HEK293 (cell line): ENCODE measurements at regions not wholly inside any gene's neighbourhood (a gene's known extent, or its start where the extent isn't known, plus 50 kb on each side); places are given as distances from the start of the nearest gene placed in this dataset.

ENCODE experiments used
- RBAK ChIP-seq: fragments of 450-650 bp; formaldehyde crosslinking; IDR thresholded peaks from 2 replicates; pipeline ENCODE4 v1.5.1; 2016; ENCODE audit warnings: missing biosample characterization, missing genetic modification characterization
- SALL2 ChIP-seq: fragments of 450-650 bp; formaldehyde crosslinking; IDR thresholded peaks from 2 replicates; pipeline ENCODE4 v1.5.0; 2017; ENCODE audit warnings: missing biosample characterization, mild to moderate bottlenecking, missing genetic modification characterization, borderline replicate concordance
- ZNF157 ChIP-seq: fragments of 450-650 bp; formaldehyde crosslinking; IDR thresholded peaks from 2 replicates; pipeline ENCODE4 v1.5.1; 2016; ENCODE audit warnings: missing biosample characterization, missing genetic modification characterization
- ZNF23 ChIP-seq: fragments of 450-650 bp; formaldehyde crosslinking; IDR thresholded peaks from 2 replicates; pipeline ENCODE4 v1.5.1; 2016; ENCODE audit warnings: missing biosample characterization, missing genetic modification characterization, borderline replicate concordance
- ZNF423 ChIP-seq: fragments of 450-650 bp; formaldehyde crosslinking; IDR thresholded peaks from 2 replicates; pipeline ENCODE4 v1.5.1; 2016; ENCODE audit warnings: missing biosample characterization, missing genetic modification characterization
- TF ChIP-seq, protein P1 (sequence below): fragments of 450-650 bp; formaldehyde crosslinking; IDR thresholded peaks from 2 replicates; pipeline ENCODE4 v1.5.1; 2016; ENCODE audit warnings: missing biosample characterization, missing genetic modification characterization
- TF ChIP-seq, protein P2 (sequence below): fragments of 450-650 bp; formaldehyde crosslinking; IDR thresholded peaks from 2 replicates; pipeline ENCODE4 v1.5.1; 2016; ENCODE audit warnings: missing biosample characterization, missing genetic modification characterization
- TF ChIP-seq, protein P3 (sequence below): fragments of 450-650 bp; formaldehyde crosslinking; conservative IDR thresholded peaks from 2 replicates; pipeline ENCODE4 v1.5.1; 2016; ENCODE audit warnings: low read depth, missing biosample characterization, missing genetic modification characterization

DNA sequence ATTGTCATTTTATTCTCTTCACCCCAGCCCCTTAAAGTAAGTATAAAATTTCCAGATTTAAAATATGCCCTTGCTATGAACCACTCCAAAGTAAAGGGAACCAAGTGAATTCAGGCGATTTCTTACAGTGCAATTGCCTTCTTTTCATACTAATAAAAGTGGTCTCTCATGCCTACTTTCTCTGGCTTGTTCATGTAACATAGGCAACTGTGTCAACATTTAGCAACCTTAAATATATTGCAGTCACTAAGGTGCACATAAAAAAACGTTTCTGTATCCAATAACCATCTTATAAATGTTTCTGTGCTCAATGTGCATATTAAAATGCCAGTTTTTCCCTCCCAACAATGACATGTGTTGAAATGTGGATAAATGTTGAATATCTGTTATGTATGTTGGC is 271.6 kb upstream of the DCN start:
- TF ChIP-seq RBAK (tag by site-specific recombination): no peak
- TF ChIP-seq, protein P1, sequence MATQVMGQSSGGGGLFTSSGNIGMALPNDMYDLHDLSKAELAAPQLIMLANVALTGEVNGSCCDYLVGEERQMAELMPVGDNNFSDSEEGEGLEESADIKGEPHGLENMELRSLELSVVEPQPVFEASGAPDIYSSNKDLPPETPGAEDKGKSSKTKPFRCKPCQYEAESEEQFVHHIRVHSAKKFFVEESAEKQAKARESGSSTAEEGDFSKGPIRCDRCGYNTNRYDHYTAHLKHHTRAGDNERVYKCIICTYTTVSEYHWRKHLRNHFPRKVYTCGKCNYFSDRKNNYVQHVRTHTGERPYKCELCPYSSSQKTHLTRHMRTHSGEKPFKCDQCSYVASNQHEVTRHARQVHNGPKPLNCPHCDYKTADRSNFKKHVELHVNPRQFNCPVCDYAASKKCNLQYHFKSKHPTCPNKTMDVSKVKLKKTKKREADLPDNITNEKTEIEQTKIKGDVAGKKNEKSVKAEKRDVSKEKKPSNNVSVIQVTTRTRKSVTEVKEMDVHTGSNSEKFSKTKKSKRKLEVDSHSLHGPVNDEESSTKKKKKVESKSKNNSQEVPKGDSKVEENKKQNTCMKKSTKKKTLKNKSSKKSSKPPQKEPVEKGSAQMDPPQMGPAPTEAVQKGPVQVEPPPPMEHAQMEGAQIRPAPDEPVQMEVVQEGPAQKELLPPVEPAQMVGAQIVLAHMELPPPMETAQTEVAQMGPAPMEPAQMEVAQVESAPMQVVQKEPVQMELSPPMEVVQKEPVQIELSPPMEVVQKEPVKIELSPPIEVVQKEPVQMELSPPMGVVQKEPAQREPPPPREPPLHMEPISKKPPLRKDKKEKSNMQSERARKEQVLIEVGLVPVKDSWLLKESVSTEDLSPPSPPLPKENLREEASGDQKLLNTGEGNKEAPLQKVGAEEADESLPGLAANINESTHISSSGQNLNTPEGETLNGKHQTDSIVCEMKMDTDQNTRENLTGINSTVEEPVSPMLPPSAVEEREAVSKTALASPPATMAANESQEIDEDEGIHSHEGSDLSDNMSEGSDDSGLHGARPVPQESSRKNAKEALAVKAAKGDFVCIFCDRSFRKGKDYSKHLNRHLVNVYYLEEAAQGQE: no peak
- TF ChIP-seq, protein P2, sequence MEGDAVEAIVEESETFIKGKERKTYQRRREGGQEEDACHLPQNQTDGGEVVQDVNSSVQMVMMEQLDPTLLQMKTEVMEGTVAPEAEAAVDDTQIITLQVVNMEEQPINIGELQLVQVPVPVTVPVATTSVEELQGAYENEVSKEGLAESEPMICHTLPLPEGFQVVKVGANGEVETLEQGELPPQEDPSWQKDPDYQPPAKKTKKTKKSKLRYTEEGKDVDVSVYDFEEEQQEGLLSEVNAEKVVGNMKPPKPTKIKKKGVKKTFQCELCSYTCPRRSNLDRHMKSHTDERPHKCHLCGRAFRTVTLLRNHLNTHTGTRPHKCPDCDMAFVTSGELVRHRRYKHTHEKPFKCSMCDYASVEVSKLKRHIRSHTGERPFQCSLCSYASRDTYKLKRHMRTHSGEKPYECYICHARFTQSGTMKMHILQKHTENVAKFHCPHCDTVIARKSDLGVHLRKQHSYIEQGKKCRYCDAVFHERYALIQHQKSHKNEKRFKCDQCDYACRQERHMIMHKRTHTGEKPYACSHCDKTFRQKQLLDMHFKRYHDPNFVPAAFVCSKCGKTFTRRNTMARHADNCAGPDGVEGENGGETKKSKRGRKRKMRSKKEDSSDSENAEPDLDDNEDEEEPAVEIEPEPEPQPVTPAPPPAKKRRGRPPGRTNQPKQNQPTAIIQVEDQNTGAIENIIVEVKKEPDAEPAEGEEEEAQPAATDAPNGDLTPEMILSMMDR (tag by site-specific recombination): no peak
- TF ChIP-seq, protein P3, sequence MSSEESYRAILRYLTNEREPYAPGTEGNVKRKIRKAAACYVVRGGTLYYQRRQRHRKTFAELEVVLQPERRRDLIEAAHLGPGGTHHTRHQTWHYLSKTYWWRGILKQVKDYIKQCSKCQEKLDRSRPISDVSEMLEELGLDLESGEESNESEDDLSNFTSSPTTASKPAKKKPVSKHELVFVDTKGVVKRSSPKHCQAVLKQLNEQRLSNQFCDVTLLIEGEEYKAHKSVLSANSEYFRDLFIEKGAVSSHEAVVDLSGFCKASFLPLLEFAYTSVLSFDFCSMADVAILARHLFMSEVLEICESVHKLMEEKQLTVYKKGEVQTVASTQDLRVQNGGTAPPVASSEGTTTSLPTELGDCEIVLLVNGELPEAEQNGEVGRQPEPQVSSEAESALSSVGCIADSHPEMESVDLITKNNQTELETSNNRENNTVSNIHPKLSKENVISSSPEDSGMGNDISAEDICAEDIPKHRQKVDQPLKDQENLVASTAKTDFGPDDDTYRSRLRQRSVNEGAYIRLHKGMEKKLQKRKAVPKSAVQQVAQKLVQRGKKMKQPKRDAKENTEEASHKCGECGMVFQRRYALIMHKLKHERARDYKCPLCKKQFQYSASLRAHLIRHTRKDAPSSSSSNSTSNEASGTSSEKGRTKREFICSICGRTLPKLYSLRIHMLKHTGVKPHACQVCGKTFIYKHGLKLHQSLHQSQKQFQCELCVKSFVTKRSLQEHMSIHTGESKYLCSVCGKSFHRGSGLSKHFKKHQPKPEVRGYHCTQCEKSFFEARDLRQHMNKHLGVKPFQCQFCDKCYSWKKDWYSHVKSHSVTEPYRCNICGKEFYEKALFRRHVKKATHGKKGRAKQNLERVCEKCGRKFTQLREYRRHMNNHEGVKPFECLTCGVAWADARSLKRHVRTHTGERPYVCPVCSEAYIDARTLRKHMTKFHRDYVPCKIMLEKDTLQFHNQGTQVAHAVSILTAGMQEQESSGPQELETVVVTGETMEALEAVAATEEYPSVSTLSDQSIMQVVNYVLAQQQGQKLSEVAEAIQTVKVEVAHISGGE (tag by site-specific recombination): no peak
- no peak for TF ChIP-seq ZNF157 (tag by site-specific recombination)
- TF ChIP-seq ZNF23 (tag by site-specific recombination): no peak
- TF ChIP-seq ZNF423 (tag by site-specific recombination): no peak
- no peak for TF ChIP-seq SALL2 (tag by site-specific recombination)
